ENCODE measurements at regions not wholly inside any gene's neighbourhood (a gene's known extent, or its start where the extent isn't known, plus 50 kb on each side); places are given as distances from the start of the nearest gene placed in this dataset.

GRCh38 chr21:40901691-40902090 lies 54.7 kb upstream of the DSCAM start:
- no peak overlapping the region for H2AFZ ChIP-seq (ENCODE audit: low read length)
- no peaks in the 10 kb centered on the region for H3K9me2 ChIP-seq (ENCODE audit: low read depth, low read length)
- no peaks in the 10 kb centered on the region for H3F3A ChIP-seq (ENCODE audit: insufficient read depth, low read length)
- H3K79me2 ChIP-seq (ENCODE audit: insufficient read depth, low read length) = no peaks in the 10 kb centered on the region
- H3K27me3 ChIP-seq (ENCODE audit: insufficient read depth, low read length) = no peaks in the 10 kb centered on the region
- H3K27ac ChIP-seq (ENCODE audit: low read depth, low read length, poor library complexity, severe bottlenecking) = no peak overlapping the region
- H3K9ac ChIP-seq (ENCODE audit: low read length) = no peak overlapping the region
- no peak for TF ChIP-seq EZH2 (IDR thresholded peaks at IDR 0.05; ENCODE audit: borderline replicate concordance, low read length)
- TF ChIP-seq, protein P1, sequence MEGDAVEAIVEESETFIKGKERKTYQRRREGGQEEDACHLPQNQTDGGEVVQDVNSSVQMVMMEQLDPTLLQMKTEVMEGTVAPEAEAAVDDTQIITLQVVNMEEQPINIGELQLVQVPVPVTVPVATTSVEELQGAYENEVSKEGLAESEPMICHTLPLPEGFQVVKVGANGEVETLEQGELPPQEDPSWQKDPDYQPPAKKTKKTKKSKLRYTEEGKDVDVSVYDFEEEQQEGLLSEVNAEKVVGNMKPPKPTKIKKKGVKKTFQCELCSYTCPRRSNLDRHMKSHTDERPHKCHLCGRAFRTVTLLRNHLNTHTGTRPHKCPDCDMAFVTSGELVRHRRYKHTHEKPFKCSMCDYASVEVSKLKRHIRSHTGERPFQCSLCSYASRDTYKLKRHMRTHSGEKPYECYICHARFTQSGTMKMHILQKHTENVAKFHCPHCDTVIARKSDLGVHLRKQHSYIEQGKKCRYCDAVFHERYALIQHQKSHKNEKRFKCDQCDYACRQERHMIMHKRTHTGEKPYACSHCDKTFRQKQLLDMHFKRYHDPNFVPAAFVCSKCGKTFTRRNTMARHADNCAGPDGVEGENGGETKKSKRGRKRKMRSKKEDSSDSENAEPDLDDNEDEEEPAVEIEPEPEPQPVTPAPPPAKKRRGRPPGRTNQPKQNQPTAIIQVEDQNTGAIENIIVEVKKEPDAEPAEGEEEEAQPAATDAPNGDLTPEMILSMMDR (IDR thresholded peaks at IDR 0.05; ENCODE audit: low read length) = no peak
- no peaks in the 10 kb centered on the region for H3K4me1 ChIP-seq (ENCODE audit: insufficient read depth, low read length, severe bottlenecking)
- H3K9me3 ChIP-seq (ENCODE audit: low read length) = no peaks in the 10 kb centered on the region
- no peaks in the 10 kb centered on the region for H4K20me1 ChIP-seq (ENCODE audit: insufficient read depth, low read length)
- H3K4me3 ChIP-seq (ENCODE audit: low read depth, low read length, poor library complexity, severe bottlenecking) = no peak overlapping the region
- no peak overlapping the region for H3K4me2 ChIP-seq (ENCODE audit: low read length)
- H3K36me3 ChIP-seq (ENCODE audit: insufficient read depth, low read length) = no peaks in the 10 kb centered on the region

DNA sequence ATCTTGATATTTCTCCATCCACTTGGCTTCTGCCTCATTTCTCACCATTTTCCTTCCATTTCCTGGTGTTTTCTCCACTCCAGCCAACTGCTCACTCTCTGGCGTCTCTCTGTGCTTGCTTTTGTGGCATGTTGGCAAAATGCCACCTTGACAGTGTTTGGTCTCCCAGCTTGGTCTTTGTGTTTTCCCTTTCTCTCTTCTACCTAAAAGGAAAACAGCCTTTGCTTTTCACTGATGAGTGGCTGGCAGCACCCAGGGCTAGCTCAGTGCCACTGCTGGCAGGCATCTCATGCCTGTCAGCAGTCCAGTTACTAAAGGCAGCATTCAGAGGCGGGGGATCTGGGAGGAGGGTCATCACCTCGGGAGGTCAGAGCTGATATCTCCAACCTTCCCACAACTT lies 55.3 kb upstream of the DSCAM start:
- H3K79me2 ChIP-seq (ENCODE audit: insufficient read depth, low read length) = no peaks in the 10 kb centered on the region
- H4K20me1 ChIP-seq (ENCODE audit: insufficient read depth, low read length) = no peaks in the 10 kb centered on the region
- H2AFZ ChIP-seq (ENCODE audit: low read length) = no peak overlapping the region
- no peak overlapping the region for H3K4me2 ChIP-seq (ENCODE audit: low read length)
- no peaks in the 10 kb centered on the region for H3K4me1 ChIP-seq (ENCODE audit: insufficient read depth, low read length, severe bottlenecking)
- H3K9ac ChIP-seq (ENCODE audit: low read length) = no peak overlapping the region
- H3K27ac ChIP-seq (ENCODE audit: low read depth, low read length, poor library complexity, severe bottlenecking) = no peak overlapping the region
- H3F3A ChIP-seq (ENCODE audit: insufficient read depth, low read length) = no peaks in the 10 kb centered on the region
- no peaks in the 10 kb centered on the region for H3K9me3 ChIP-seq (ENCODE audit: low read length)
- H3K27me3 ChIP-seq (ENCODE audit: insufficient read depth, low read length) = no peaks in the 10 kb centered on the region
- no peak overlapping the region for H3K4me3 ChIP-seq (ENCODE audit: low read depth, low read length, poor library complexity, severe bottlenecking)
- H3K36me3 ChIP-seq (ENCODE audit: insufficient read depth, low read length) = no peaks in the 10 kb centered on the region
- H3K9me2 ChIP-seq (ENCODE audit: low read depth, low read length) = no peaks in the 10 kb centered on the region
- no peak for TF ChIP-seq EZH2 (IDR thresholded peaks at IDR 0.05; ENCODE audit: borderline replicate concordance, low read length)
- TF ChIP-seq, protein P1 (IDR thresholded peaks at IDR 0.05; ENCODE audit: low read length) = no peak

GRCh38 chr21:40902993-40903392 lies 56.0 kb upstream of the DSCAM start:
- Histone ChIP-seq H4K20me1 (ENCODE audit: insufficient read depth, low read length) (no peaks in the 10 kb centered on the region), H3K27me3 (ENCODE audit: insufficient read depth, low read length) (no peaks in the 10 kb centered on the region), H3K36me3 (ENCODE audit: insufficient read depth, low read length) (no peaks in the 10 kb centered on the region), H3K9me3 (ENCODE audit: low read length) (no peaks in the 10 kb centered on the region), H3K27ac (ENCODE audit: low read depth, low read length, poor library complexity, severe bottlenecking) (no peak overlapping the region), H3F3A (ENCODE audit: insufficient read depth, low read length) (no peaks in the 10 kb centered on the region), H3K9ac (ENCODE audit: low read length) (no peak overlapping the region), H2AFZ (ENCODE audit: low read length) (no peak overlapping the region), H3K4me1 (ENCODE audit: insufficient read depth, low read length, severe bottlenecking) (no peaks in the 10 kb centered on the region), H3K4me2 (ENCODE audit: low read length) (no peak overlapping the region), H3K4me3 (ENCODE audit: low read depth, low read length, poor library complexity, severe bottlenecking) (no peak overlapping the region), H3K79me2 (ENCODE audit: insufficient read depth, low read length) (no peaks in the 10 kb centered on the region), H3K9me2 (ENCODE audit: low read depth, low read length) (no peaks in the 10 kb centered on the region)
- no peak for TF ChIP-seq EZH2 (IDR thresholded peaks at IDR 0.05; ENCODE audit: borderline replicate concordance, low read length)
- TF ChIP-seq, protein P1 (IDR thresholded peaks at IDR 0.05; ENCODE audit: low read length) = no peak
